ENCODE measurements at regions not wholly inside any gene's neighbourhood (a gene's known extent, or its start where the extent isn't known, plus 50 kb on each side); places are given as distances from the start of the nearest gene placed in this dataset.
A peak's percentile ranks its signal among the peaks of the same experiment; 100 is the strongest.

GRCh38 chr2:82636402-82637020, 1822.6 kb downstream of the SUCLG1 start:
- DNase-seq, result peak; percentile 3 to 39
- TF ChIP-seq GATA1 (IDR thresholded peaks at IDR 0.05; ENCODE audit: low read depth, low read length), result no peak
- no peak for TF ChIP-seq POLR2A (IDR thresholded peaks at IDR 0.05; ENCODE audit: low read length)

DNA sequence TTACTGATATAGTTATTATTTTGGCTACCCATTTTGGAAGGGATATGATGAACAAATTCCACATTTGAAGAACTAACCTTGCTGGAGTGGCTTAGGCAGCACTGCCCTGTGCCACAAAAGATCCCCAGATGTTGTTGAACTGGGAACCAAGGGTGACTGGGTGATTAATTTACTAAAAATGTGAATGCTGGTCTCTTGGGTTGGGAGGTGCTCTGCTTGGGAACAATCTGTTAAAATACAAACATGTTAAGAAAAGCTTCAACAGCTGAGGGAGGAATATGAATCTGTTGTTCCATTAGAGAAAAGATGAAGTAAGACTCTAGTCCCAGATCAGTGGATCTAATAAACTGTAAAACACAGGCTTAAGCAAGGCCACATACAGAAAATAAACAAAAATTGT, 1860.1 kb downstream of the SUCLG1 start:
- no peak for DNase-seq
- TF ChIP-seq GATA1 (IDR thresholded peaks at IDR 0.05; ENCODE audit: low read depth, low read length) (no peak), POLR2A (IDR thresholded peaks at IDR 0.05; ENCODE audit: low read length) (no peak)

DNA sequence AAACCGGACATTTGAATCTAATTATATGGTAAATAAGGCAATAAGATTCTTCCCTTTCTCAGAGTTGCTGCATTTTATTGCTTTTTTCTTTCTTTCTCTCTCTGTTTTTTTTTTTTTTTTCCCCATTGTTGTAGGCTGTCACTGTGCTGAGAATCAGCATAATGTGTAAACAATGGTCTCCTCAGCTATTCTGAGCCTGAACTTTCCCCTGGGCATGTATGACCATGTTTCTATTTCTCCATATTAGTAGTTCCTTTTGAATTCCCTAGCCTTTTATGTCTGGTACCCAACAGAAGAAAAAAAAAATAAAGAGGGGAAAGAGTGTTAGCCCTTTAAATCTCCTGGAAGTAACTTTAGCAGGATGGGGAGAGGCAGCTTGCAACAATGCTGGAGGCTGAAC, 1862.5 kb downstream of the SUCLG1 start:
- TF ChIP-seq POLR2A (IDR thresholded peaks at IDR 0.05; ENCODE audit: low read length) (no peak), GATA1 (IDR thresholded peaks at IDR 0.05; ENCODE audit: low read depth, low read length) (no peak)
- DNase-seq, result no peak

DNA sequence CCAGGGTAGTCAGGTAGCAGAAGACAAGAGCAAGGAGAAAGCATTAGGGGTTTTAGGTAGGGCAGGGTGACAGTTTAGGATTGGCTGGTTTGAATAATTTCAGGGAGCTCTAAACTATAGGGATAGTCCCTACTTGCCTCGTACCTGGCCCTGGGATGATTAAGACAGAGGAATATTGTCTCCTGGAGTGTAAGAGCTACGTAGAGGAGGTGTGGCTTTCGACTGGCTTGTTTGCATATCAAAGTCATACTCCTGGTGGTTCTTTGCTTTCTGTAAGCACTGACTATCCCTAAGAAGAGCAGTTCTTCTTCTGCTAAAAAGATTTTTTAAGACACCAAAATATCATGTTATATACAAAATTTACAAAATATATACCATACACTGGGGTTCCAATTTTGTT, 1867.4 kb downstream of the SUCLG1 start:
- DNase-seq, result no peak
- TF ChIP-seq GATA1 (IDR thresholded peaks at IDR 0.05; ENCODE audit: low read depth, low read length), result no peak
- no peak for TF ChIP-seq POLR2A (IDR thresholded peaks at IDR 0.05; ENCODE audit: low read length)

DNA sequence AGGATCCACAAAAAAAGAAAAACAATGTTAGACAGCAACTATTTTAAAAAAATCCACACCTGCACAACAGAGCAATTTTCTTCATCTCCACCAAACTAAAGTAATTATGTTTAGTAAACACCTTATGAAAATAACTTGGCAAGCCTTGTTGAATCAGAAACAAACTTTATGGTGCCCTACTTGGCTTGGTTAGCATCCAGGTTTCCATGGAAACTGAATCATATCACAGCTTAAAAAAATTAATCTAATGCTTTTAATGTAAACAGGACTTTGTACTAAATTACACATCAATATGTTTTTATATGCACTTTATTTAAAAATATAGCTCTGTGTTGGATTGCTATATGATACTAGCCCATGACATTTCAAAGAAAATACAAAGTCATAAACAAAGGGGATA, 1882.4 kb downstream of the SUCLG1 start:
- TF ChIP-seq GATA1 (IDR thresholded peaks at IDR 0.05; ENCODE audit: low read depth, low read length), result no peak
- TF ChIP-seq POLR2A (IDR thresholded peaks at IDR 0.05; ENCODE audit: low read length), result no peak

GRCh38 chr2:82539280-82539621, 1919.8 kb downstream of the SUCLG1 start:
- TF ChIP-seq GATA1 (IDR thresholded peaks at IDR 0.05; ENCODE audit: low read depth, low read length) (no peak), POLR2A (IDR thresholded peaks at IDR 0.05; ENCODE audit: low read length) (no peak)

More for the DNA sequence above, 1882.4 kb downstream of the SUCLG1 start:
- DNase-seq, result no peak

DNA sequence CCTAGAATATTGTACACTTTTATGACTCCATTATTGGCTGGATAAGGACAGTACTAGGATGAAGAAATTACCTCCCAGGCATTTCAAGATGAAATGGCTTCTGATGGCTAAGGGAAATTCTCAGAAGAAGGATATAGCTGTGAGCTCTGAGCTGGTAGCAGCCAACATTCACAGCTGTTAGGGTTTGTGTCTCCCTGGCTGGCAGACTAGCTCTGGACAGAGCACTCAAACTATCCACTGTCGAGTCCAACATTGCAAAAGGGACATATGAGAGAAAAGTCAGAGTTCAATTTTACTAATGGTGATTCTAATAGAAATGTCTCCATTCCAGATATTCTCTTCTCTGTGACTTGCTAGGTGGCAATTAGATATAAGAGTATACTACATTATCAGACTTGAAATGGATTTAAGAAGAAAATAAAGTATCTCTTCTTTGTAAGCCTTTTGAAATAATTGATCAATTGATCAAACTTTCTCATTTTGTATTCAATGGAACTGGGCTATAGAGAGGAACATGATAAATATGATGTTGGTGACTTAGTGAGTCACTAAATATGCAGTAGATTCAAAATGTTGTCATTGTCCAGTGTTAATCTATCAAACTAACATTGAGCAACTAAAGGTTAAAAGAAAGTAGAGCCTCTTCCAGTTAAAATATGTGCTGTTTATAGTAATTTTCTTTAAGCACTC, 1920.3 kb downstream of the SUCLG1 start:
- no peak for TF ChIP-seq GATA1 (IDR thresholded peaks at IDR 0.05; ENCODE audit: low read depth, low read length)
- DNase-seq, result no peak

More at GRCh38 chr2:82539280-82539621, 1919.8 kb downstream of the SUCLG1 start:
- peak in 1 of 2 experiments; percentile 7 for DNase-seq

- DNase-seq, result no peak
- TF ChIP-seq GATA1 (IDR thresholded peaks at IDR 0.05; ENCODE audit: low read depth, low read length) (no peak), POLR2A (IDR thresholded peaks at IDR 0.05; ENCODE audit: low read length) (no peak)
These were observed 1930.8 kb downstream of the SUCLG1 start for GRCh38 chr2:82528288-82528687.

DNA sequence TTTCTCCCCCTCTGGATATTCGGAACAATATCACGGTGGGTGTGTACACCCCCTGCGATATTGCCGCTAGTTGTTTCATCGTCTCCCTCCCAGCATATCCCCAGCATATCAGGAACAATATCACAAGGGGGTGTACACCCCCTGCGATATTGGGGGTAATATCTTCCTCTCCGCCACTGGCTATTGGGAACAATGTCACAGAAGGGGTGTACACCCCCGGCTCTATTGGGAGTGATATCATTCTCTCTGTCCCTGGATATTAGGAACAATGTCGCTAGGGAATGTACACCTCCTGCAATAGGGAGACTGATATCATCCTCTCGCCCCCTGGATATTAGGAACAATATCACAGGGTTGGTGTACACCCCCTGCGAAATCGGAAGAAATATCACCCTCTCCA, 1932.0 kb downstream of the SUCLG1 start:
- no peak for TF ChIP-seq GATA1 (IDR thresholded peaks at IDR 0.05; ENCODE audit: low read depth, low read length)
- TF ChIP-seq POLR2A (IDR thresholded peaks at IDR 0.05; ENCODE audit: low read length), result no peak
- DNase-seq, result no peak

DNA sequence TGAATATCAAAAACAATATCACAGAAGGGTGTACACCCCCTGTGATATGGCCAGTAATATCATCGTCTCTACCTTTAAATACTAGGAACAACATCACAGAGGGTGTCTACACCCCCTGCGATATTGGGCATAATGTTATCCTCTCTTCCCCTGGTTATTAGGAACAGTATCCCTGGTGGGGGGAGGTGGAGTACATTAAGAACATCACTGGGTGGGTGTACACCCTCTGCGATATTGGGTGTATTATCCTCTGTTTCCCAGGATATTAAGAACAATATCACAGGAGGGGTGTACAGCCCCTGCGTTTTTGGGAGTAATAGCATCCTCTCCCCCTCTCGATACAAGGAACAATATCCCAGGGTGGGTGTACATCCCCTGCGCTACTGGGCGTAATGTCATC, 1932.8 kb downstream of the SUCLG1 start:
- TF ChIP-seq GATA1 (IDR thresholded peaks at IDR 0.05; ENCODE audit: low read depth, low read length) (no peak), POLR2A (IDR thresholded peaks at IDR 0.05; ENCODE audit: low read length) (no peak)
- DNase-seq, result no peak

- TF ChIP-seq GATA1 (IDR thresholded peaks at IDR 0.05; ENCODE audit: low read depth, low read length), result no peak
- no peak for DNase-seq
These were observed 1933.3 kb downstream of the SUCLG1 start for GRCh38 chr2:82525744-82526143.

DNA sequence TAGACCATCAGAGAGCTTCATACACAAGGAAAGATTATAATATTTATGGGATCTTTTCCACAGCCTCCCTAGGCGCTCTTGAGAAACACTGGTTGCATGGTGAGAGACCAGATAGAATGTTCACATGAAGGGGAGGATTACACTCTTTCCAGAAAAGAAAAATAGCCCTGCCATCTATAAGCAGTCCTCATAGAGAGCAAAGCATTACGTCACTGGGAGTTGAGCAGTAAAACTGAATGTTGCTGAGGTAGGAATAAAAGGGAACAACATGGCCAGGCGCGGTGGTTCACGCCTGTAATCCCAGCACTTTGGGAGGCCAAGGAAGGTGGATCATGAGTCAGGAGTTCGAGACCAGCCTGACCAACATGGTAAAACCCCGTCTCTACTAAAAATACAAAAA, 1934.3 kb downstream of the SUCLG1 start:
- DNase-seq, result no peak
- TF ChIP-seq POLR2A (IDR thresholded peaks at IDR 0.05; ENCODE audit: low read length) (no peak), GATA1 (IDR thresholded peaks at IDR 0.05; ENCODE audit: low read depth, low read length) (no peak)

- DNase-seq, result no peak
- TF ChIP-seq GATA1 (IDR thresholded peaks at IDR 0.05; ENCODE audit: low read depth, low read length) (no peak), POLR2A (IDR thresholded peaks at IDR 0.05; ENCODE audit: low read length) (no peak)
These were observed 1947.2 kb downstream of the SUCLG1 start for GRCh38 chr2:82511894-82512293.

DNA sequence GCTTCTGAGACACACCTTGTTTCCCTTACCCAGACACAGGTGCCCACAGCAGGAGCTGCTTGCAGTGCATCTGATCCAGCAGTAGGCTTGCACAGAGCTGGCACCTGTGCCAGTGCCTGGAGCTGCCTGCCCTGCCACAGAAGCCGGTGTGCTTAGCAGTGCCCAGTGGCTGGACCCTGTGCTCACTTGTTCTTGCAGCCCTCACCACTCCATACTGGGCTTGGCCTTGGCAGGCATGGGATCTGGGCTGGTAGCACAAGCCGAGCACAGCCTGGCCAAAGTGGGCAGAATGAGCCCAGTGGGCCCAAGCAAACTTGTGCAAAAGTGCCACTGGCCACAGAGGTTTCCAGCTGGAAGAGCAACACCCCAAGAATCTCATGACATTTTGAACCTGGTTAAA, 1950.4 kb downstream of the SUCLG1 start:
- TF ChIP-seq POLR2A (IDR thresholded peaks at IDR 0.05; ENCODE audit: low read length) (no peak), GATA1 (IDR thresholded peaks at IDR 0.05; ENCODE audit: low read depth, low read length) (no peak)
- no peak for DNase-seq

GRCh38 chr2:82507657-82508056, 1951.4 kb downstream of the SUCLG1 start:
- no peak for DNase-seq

More at GRCh38 chr2:82507657-82508056, 1951.4 kb downstream of the SUCLG1 start:
- TF ChIP-seq POLR2A (IDR thresholded peaks at IDR 0.05; ENCODE audit: low read length) (no peak), GATA1 (IDR thresholded peaks at IDR 0.05; ENCODE audit: low read depth, low read length) (no peak)
